ENCODE measurements at regions not wholly inside any gene's neighbourhood (a gene's known extent, or its start where the extent isn't known, plus 50 kb on each side); places are given as distances from the start of the nearest gene placed in this dataset.

DNA sequence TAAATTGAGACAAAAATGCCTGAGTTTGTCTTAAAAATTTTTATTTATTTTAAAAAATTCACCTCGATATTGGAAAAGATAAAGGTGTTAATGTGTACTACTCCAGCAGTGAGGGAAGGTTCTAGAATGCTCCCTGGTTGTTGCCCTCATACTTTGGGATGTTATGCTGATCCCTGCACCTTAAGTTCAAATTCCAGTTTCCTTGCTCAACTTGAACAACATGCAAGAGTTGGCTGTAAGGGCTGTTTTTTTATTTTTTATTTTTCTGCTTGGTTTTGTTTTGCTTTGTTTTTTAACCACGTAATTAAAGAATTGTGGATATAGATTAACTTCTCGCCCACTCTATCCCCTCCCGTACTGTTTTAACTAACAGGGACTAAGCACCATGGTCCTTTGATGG is 158.7 kb upstream of the CITED2 start:
- TF ChIP-seq, protein P1, sequence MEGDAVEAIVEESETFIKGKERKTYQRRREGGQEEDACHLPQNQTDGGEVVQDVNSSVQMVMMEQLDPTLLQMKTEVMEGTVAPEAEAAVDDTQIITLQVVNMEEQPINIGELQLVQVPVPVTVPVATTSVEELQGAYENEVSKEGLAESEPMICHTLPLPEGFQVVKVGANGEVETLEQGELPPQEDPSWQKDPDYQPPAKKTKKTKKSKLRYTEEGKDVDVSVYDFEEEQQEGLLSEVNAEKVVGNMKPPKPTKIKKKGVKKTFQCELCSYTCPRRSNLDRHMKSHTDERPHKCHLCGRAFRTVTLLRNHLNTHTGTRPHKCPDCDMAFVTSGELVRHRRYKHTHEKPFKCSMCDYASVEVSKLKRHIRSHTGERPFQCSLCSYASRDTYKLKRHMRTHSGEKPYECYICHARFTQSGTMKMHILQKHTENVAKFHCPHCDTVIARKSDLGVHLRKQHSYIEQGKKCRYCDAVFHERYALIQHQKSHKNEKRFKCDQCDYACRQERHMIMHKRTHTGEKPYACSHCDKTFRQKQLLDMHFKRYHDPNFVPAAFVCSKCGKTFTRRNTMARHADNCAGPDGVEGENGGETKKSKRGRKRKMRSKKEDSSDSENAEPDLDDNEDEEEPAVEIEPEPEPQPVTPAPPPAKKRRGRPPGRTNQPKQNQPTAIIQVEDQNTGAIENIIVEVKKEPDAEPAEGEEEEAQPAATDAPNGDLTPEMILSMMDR (conservative IDR thresholded peaks at IDR 0.05 in 1 of 2, IDR thresholded peaks at IDR 0.05 in 1 of 2; ENCODE audit: extremely low read depth in 1 of 2, insufficient read depth in 1 of 2, low read depth in 1 of 2, low read length in 2 of 2), result no peak
- TF ChIP-seq EZH2 (IDR thresholded peaks at IDR 0.05; ENCODE audit: borderline replicate concordance, low read length), result no peak

Measured in mammary epithelial cell (primary cell).